GM18507 (cell line): ENCODE measurements at regions not wholly inside any gene's neighbourhood (a gene's known extent, or its start where the extent isn't known, plus 50 kb on each side); places are given as distances from the start of the nearest gene placed in this dataset.

Experiments
- DNase-seq: peaks from one replicate; pipeline ENCODE4 v3.0.0; 2011; ENCODE audit warnings: low read depth; ENCODE audit not compliant: insufficient read length; ENCODE audit errors: extremely low spot score
- FAIRE-seq: peaks from 2 replicates; lab custom pipeline; 2011; peaks lifted over from hg19 to GRCh38; lab: Jason Lieb, UNC

- DNase-seq: no peak
- no peak for FAIRE-seq
These were observed 1046.0 kb upstream of the NR2F2 start for GRCh38 chr15:95284492-95284891.

- DNase-seq: no peak
- FAIRE-seq: no peak
These were observed 1045.5 kb upstream of the NR2F2 start for GRCh38 chr15:95284933-95285421.

- DNase-seq: no peak
- FAIRE-seq: no peak
These were observed 1044.1 kb upstream of the NR2F2 start for GRCh38 chr15:95286352-95286880.

GRCh38 chr15:95287720-95288103, 1042.8 kb upstream of the NR2F2 start:
- DNase-seq (no peak), FAIRE-seq (no peak)

- DNase-seq (no peak), FAIRE-seq (no peak)
These were observed 1041.9 kb upstream of the NR2F2 start for GRCh38 chr15:95288626-95289025.

GRCh38 chr15:95290176-95290974, 1040.1 kb upstream of the NR2F2 start:
- no peak for DNase-seq
- FAIRE-seq: no peak

- FAIRE-seq (no peak), DNase-seq (no peak)
These were observed 1038.5 kb upstream of the NR2F2 start for GRCh38 chr15:95291898-95292472.

GRCh38 chr15:95292785-95293450, 1037.6 kb upstream of the NR2F2 start:
- DNase-seq (no peak), FAIRE-seq (no peak)

GRCh38 chr15:95293456-95294031, 1037.0 kb upstream of the NR2F2 start:
- DNase-seq: no peak
- no peak for FAIRE-seq

- DNase-seq (no peak), FAIRE-seq (no peak)
These were observed 1035.1 kb upstream of the NR2F2 start for GRCh38 chr15:95295363-95295762.

GRCh38 chr15:95295896-95296625, 1034.4 kb upstream of the NR2F2 start:
- DNase-seq: no peak
- FAIRE-seq: no peak

- FAIRE-seq: no peak
- no peak for DNase-seq
These were observed 1033.9 kb upstream of the NR2F2 start for GRCh38 chr15:95296643-95297042.

- no peak for FAIRE-seq
- DNase-seq: no peak
These were observed 1031.8 kb upstream of the NR2F2 start for GRCh38 chr15:95298729-95299128.

- DNase-seq (no peak), FAIRE-seq (no peak)
These were observed 1029.5 kb upstream of the NR2F2 start for GRCh38 chr15:95300958-95301357.

- FAIRE-seq: no peak
- no peak for DNase-seq
These were observed 1028.3 kb upstream of the NR2F2 start for GRCh38 chr15:95302206-95302605.

- no peak for DNase-seq
- no peak for FAIRE-seq
These were observed 1027.7 kb upstream of the NR2F2 start for GRCh38 chr15:95302809-95303208.

- FAIRE-seq: no peak
- DNase-seq: no peak
These were observed 1026.8 kb upstream of the NR2F2 start for GRCh38 chr15:95303713-95304112.

- no peak for DNase-seq
- FAIRE-seq: no peak
These were observed 1026.2 kb upstream of the NR2F2 start for GRCh38 chr15:95304151-95304946.

- DNase-seq (no peak), FAIRE-seq (no peak)
These were observed 1025.5 kb upstream of the NR2F2 start for GRCh38 chr15:95304947-95305400.
